ENCODE measurements at regions not wholly inside any gene's neighbourhood (a gene's known extent, or its start where the extent isn't known, plus 50 kb on each side); places are given as distances from the start of the nearest gene placed in this dataset.
"Not testable (repeated sequence)": the region's sequence is repeated elsewhere in the genome, so short reads cannot be mapped to it uniquely, and the experiment has no call there.

DNA sequence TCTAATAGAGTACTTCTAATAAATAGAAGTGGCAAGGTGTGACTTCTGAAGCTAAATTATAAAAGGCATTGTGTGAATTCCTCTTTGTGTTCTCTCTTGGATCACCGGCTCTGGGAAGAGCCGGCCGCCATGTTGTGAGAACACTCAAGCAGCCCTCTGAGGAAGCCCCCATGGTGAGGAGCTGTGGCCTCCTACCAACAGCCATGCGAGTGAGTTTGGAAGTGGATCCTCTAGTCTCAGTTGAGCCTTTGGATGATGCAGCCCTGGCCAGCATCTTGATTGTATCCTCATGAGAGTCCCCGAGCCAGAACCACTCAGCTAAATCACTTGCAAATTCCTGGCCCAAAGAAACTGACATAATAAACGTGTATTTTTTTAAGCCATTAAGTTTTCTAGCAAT lies 94.5 kb upstream of the CARD11 start:
- no peak for DNase-seq

DNA sequence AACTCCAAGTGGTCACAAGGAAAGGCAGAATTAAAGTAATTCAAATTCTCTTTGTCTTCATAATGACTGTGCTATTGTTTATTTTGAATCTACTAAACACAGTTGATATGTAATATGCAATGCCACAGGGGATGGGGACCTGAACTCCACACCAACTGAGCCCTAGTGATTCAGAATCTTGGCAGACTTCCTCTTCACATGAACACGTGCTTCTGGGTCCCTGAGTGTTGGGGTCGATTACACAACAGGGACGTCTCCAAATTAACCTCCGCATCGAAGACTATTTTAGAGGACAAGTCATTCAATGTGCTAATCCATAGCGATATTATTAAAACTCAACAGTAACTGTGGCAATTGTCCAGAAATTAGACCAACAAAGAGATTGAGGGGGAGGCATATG lies 95.3 kb upstream of the CARD11 start:
- DNase-seq: no peak

GRCh38 chr7:3140834-3141233 lies 97.2 kb upstream of the CARD11 start:
- DNase-seq: no peak

DNA sequence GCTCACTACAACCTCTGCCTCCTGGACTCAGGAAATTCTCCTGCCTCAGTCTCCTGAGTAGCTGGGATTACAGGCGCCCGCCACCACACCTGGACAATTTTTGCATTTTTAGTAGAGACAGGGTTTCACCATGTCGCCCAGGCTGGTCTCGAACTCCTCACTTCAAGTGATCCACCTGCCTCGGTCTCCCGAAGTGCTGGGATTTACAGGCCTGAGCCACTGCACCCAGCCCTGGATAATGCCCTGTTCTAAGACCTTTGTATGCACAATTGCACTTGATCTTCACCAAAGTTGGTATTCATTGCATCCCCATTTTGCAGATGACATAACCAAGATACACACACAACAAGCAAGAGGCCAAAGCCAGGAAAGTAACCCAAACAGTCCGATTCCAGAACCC lies 97.7 kb upstream of the CARD11 start:
- no peak for DNase-seq

- no peak for DNase-seq
Measured at GRCh38 chr7:3143869-3144775, 100.5 kb upstream of the CARD11 start.

DNA sequence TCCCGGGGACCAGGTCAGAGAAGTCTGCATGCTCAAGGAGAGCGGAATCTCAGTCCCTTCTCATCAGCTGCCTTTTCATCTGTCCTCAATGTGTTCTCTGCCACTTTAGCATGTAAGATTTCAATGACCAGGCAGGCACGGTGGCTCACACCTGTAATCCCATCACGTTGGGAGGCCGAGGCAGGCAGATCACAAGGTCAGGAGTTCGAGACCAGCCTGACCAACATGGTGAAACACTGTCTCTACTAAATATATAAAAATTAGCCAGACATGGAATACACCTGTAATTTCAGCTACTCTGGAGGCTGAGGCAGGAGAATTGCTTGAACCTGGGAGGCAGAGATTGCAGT lies 101.1 kb upstream of the CARD11 start:
- DNase-seq: not testable (repeated sequence)

DNA sequence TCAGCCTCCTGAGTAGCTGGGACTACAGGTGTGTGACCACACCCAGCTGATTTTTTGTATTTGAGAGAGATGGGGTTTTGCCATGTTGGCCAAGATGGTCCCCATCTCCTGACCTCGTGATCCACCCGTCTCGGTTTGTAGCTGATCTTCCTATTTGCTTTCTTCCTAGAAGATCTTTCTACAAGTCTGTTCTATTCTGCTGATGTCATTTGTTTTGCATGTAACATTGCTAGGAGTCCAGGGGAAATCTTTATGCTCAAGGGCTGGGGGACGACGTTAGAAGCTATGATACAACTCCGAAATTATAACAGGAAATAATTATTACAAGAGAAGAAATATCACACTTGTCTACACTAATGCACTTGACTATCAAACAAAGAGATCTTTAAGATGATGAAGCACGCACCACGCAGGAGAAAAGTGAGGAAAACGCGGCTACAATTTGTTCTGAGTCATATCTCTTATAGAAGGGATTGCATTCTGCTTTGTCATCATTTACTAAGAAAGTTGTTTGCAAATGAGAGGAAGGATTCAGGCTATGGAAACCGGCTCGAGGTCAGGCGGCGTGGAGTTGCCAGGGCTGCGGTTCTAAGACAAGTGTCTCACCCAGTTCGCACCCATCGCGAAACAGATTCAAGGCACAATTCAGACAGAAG lies 103.0 kb upstream of the CARD11 start:
- DNase-seq: no peak

- not testable (repeated sequence) for DNase-seq
Measured at GRCh38 chr7:3148471-3148870, 104.8 kb upstream of the CARD11 start.

DNA sequence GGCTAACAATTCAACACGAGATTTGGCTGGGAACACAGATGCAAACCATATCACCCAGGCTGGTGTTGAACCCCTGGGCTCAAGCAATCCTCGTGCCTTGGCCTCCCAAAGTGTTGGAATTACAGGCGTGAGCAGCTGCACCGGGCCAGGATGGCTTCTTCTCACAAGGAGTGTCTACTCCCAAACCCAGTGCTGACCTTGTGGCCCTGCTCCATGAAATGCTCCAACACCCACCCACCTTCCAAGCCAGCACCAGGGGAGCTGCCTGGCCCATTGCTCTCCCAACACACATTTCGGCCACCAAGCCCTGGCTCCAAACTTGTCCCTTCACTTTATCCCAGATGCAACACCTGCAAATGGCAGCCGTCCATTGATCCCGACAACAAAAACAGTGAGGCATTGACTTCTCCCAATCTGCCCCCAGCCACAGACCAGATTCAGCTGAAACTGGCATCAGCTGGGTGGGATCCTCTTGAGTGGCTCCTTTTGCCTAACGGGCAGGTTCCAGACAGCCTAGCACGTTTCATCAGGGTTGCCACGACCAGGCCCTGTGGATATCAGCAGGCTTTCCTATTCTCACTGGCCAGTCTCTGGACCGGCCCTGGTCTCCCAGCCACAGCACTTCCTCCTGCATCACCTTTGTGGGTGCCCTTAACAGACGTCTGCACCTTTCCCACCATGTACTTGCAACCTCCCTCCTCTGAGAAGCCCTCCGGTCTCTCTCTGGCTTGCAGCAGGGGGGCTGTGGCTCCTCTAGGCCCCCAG lies 105.7 kb upstream of the CARD11 start:
- DNase-seq: no peak

DNA sequence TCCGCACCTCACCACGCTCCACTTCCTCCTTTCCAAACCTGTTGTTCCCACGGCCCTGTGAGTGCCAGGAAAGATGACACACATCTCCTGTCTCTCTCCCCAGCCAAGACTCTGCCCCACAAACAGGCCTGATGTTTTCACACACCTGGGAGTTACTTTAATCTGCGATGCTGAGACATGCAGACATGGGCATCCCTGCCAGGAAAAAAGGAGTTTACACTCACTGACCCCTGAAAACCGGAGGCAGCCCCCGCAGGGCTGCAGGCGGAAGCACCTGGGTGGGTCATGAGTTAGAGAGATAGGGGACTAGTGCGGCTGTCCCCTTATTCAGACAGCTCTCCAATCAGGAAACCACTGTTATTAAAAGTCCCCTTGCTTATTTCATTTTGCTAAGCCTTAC lies 106.4 kb upstream of the CARD11 start:
- no peak for DNase-seq

DNA sequence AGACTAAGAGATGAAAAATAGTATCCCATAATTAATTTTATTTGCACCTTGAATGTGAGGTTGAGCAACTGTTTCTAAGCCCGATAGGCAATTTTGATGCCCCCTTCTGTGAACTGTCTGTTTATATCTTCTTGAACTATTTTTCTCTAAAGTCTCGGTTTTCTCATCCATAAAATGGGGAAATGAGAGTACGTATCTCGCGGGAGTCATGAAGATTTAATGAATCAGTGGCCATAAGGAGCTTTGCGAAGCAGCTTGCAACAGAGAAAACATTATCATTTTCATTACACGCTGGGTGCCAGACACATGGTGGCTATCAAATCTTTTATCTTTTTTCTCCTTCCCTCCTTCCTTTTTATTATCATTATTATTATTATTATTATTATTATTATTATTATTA lies 108.1 kb upstream of the CARD11 start:
- DNase-seq: no peak

- DNase-seq: no peak
Measured at GRCh38 chr7:3152714-3153113, 109.0 kb upstream of the CARD11 start.

DNA sequence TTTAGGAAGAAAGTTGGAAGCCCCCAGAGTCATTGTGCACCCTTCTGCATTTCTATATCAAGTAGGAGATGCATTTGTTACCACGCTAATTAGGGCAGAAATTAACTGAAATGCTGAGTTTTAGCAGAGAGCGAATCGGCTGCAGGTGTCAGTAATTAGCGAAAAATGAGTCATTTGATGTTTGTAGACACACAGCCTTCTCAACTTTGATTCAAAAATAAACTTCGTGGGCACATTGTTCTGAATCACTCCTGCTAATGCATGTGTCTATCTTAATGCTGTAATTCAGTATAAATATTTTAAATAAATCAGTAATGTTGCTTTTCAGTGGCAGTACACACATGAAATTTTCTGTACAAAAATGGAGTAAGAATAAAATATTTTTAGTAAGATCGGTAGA lies 109.5 kb upstream of the CARD11 start:
- no peak for DNase-seq

DNA sequence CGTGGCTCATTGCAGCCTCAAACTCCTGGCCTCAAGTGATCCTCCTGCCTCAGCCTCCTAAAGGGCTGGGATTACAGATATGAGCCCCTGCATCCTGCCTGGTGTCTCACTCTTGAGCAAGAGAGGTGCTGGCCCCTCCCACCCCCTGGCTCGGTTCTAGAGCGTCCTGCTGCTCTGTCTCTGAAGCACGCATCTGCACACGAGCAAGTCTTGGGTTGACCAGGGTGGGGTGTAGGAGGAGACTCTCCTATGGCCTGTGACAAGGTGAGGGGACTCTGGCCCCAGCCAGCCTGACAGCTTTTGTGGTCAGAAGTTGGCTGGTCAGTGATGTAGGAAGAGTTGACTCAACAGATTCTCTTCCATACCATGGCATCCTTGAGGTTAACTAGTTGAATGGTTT lies 110.7 kb upstream of the CARD11 start:
- no peak for DNase-seq

GRCh38 chr7:3154881-3155494 lies 111.3 kb upstream of the CARD11 start:
- DNase-seq: peak; percentile 73

- no peak for DNase-seq
Measured at GRCh38 chr7:3156508-3156907, 112.8 kb upstream of the CARD11 start.

DNA sequence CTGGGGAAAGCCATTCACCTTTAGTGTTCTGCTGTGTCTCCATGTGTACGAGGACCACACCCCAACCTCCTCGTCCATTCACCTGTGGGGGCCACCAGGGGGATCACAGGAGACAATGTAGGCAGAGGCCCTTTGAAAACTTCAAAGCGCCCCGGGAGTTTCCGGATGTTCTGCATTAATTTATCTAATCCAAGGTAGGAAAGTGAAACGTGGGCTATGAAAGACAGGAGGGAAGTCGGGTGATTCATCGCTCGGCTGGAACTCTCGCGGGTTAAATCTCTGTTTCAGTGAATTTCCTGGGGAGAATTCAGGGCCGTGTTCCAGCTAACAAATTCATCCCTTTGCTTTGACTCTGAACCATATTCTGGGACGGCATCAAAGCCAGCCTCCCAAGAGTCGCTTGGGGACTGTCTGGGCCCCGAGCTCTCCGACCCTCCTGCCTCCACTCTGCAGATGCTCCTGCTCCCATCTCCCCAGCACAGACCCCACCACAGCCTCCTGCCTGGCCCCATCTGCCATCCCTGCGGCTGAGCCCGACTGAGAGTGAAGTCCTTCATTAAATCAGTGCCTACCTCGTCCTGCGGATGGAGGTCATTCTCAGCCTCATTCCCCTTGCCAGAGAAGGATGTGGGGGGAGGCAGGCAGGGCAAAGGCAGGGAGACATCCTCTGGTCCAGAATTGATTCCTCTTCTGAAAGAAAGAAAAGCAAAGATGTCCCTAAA lies 114.1 kb upstream of the CARD11 start:
- DNase-seq: peak; percentile 4

- no peak for DNase-seq
Measured at GRCh38 chr7:3158341-3158760, 114.7 kb upstream of the CARD11 start.

DNA sequence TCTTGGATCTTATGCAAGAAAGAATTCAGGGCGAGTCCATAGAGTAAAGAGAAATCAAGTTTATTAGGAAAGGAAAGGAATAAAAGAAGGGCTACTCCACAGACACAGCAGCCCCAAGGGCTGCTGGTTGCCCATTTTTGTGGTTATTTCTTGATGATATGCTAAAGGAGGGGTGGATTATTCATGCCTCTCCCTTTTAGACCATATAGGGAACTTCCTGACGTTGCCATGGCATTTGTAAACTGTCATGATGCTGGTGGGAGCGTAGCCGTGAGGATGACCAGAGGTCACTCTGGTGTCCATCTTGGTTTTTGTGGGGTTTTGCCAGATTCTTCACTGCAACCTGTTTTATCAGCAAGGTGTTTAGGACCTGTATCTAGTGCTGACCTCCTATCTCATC lies 115.4 kb upstream of the CARD11 start:
- DNase-seq: no peak

DNA sequence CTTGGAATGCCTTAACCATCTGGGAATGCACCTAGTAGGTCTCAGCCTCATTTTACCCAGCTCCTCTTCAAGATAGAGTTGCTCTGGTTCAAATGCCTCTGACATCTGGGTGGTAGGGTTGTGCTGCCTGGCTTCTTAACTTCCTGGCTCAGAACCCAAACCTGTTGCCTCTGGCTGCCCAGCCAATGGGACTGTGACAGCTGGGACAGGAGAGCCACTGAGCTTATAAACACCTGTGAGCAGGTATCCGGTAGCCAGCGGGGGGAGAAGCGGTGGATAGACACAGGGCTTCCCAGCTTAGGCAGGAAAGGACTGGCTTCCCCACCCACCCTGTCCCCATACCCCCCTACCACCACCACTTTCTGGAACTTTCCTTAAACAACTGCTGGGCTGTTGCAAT lies 115.8 kb upstream of the CARD11 start:
- no peak for DNase-seq

- DNase-seq: not testable (repeated sequence)
Measured at GRCh38 chr7:3159926-3160325, 116.3 kb upstream of the CARD11 start.

GRCh38 chr7:3162289-3162688 lies 118.6 kb upstream of the CARD11 start:
- DNase-seq: no peak

GRCh38 chr7:3162798-3163197 lies 119.1 kb upstream of the CARD11 start:
- DNase-seq: not testable (repeated sequence)
